ENCODE measurements at regions not wholly inside any gene's neighbourhood (a gene's known extent, or its start where the extent isn't known, plus 50 kb on each side); places are given as distances from the start of the nearest gene placed in this dataset.

DNA sequence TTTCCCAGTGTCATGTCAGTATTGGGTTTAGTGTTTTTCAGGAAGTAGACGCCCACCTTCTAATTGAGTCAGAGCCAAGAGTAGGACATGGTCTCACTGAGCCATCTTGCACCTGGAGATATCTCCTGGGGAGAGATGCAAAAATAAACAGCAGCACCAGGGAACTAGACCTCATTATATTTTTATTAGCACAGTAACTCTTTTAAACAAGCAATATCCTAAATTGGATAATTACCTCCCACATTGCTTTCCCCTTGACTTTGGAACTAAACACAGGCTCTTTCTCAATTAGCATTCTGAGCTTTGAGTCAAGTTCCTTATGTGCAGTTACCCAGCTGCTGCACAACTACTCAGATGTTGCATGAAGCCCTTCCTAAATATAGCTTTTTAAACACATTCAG lies 175.4 kb downstream of the IBTK start:
- Histone ChIP-seq H3K36me3 (ENCODE audit: control insufficient read depth, insufficient read depth, low read length) (no peaks in the 10 kb centered on the region), H3K27ac (ENCODE audit: low read depth, low read length) (no peak overlapping the region), H3K9ac (ENCODE audit: low read length) (no peak overlapping the region), H3K4me3 (ENCODE audit: low read depth, low read length) (no peak overlapping the region), H3K4me1 (ENCODE audit: control insufficient read depth, insufficient read depth, low read length) (no peaks in the 10 kb centered on the region), H3K9me3 (ENCODE audit: control insufficient read depth, insufficient read depth, low read depth, low read length) (no peaks in the 10 kb centered on the region), H3K27me3 (ENCODE audit: control insufficient read depth, insufficient read depth, low read length) (no peaks in the 10 kb centered on the region)

DNA sequence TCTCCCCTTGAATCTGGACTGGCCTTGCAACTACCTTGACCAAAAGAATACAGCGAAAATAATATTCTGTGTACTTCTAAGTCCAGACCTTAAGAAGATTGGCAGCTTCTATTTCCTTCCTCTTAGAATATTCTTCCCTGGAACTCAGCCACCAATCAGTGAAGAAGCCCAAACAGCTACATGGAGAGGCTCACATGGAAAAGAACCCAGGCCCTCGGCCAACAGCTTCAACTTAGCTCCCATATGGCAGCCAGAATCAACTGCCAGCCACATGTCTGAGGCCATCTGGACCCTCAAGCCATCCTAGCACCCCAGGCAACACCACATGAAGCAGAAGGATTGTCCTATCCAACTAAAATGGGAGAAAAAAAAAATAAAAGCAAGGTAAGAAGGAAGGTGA lies 178.8 kb downstream of the IBTK start:
- no peaks in the 10 kb centered on the region for H3K36me3 ChIP-seq (ENCODE audit: control insufficient read depth, insufficient read depth, low read length)
- H3K9ac ChIP-seq (ENCODE audit: low read length): no peak overlapping the region
- H3K4me1 ChIP-seq (ENCODE audit: control insufficient read depth, insufficient read depth, low read length): no peaks in the 10 kb centered on the region
- no peaks in the 10 kb centered on the region for H3K9me3 ChIP-seq (ENCODE audit: control insufficient read depth, insufficient read depth, low read depth, low read length)
- H3K27me3 ChIP-seq (ENCODE audit: control insufficient read depth, insufficient read depth, low read length): no peaks in the 10 kb centered on the region
- no peak overlapping the region for H3K4me3 ChIP-seq (ENCODE audit: low read depth, low read length)
- H3K27ac ChIP-seq (ENCODE audit: low read depth, low read length): no peak overlapping the region

DNA sequence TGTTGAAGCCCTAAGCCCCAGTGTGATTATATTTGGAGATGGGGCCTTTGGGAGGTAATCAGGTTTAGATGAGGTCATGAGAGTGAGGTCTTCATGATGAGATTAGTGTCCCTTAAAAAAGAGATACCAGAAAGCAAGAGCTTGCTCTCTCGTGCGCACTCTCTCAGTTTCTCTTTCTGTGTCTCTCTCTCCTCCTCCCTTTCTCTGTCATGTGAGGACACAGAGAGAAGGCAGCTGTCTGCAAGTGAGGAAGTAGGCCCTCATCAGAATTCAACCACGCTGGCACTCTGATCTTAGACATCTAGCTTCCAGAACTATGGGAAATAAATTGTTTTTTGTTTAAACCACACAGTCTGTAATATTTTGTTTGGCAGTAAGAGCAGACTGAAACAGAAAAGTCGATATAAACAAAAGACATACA lies 180.5 kb downstream of the IBTK start:
- no peak overlapping the region for H3K4me3 ChIP-seq (ENCODE audit: low read depth, low read length)
- H3K9ac ChIP-seq (ENCODE audit: low read length): no peak overlapping the region
- no peak overlapping the region for H3K27ac ChIP-seq (ENCODE audit: low read depth, low read length)
- H3K27me3 ChIP-seq (ENCODE audit: control insufficient read depth, insufficient read depth, low read length): no peaks in the 10 kb centered on the region
- no peaks in the 10 kb centered on the region for H3K4me1 ChIP-seq (ENCODE audit: control insufficient read depth, insufficient read depth, low read length)
- H3K9me3 ChIP-seq (ENCODE audit: control insufficient read depth, insufficient read depth, low read depth, low read length): no peaks in the 10 kb centered on the region
- H3K36me3 ChIP-seq (ENCODE audit: control insufficient read depth, insufficient read depth, low read length): no peaks in the 10 kb centered on the region

DNA sequence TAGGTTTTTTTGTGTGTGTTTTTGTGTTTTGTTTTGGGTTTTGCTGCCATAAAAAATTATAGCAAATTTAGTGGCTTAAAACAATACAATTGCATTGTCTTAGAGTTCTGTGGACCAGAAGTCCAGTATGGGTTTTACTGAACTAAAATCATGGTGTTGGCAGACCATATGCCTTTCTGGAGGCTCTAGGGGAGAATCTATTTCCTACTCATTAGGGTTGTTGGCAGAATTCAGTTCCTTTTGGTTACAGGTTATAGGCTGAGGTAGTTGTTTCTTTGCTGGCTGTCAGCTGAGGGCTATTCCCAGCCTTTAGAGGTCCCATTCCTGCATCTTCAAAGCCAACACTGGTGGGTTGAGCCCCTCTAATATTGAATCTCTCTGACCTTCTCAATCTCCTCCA lies 181.3 kb downstream of the IBTK start:
- no peak overlapping the region for H3K9ac ChIP-seq (ENCODE audit: low read length)
- no peaks in the 10 kb centered on the region for H3K9me3 ChIP-seq (ENCODE audit: control insufficient read depth, insufficient read depth, low read depth, low read length)
- H3K27ac ChIP-seq (ENCODE audit: low read depth, low read length): no peak overlapping the region
- H3K4me1 ChIP-seq (ENCODE audit: control insufficient read depth, insufficient read depth, low read length): no peaks in the 10 kb centered on the region
- no peak overlapping the region for H3K4me3 ChIP-seq (ENCODE audit: low read depth, low read length)
- H3K27me3 ChIP-seq (ENCODE audit: control insufficient read depth, insufficient read depth, low read length): no peaks in the 10 kb centered on the region
- no peaks in the 10 kb centered on the region for H3K36me3 ChIP-seq (ENCODE audit: control insufficient read depth, insufficient read depth, low read length)

DNA sequence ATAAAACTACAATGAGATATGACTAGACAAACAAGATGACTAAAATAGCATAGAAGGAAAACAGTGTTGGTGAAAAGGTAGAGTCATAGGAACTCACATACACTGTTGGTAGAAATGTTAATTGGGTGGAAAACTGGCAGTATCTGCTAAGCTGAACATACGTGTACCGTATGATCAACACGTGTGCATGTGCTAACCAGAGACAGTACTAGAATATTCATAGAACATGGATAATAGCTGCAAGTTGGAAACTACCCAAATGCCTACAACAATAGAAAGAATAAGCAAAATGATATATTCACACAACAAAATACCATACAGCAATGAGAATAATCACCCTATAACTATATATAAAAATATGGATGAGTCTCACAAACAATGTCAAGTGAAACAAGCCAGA lies 184.0 kb downstream of the IBTK start:
- no peaks in the 10 kb centered on the region for H3K27me3 ChIP-seq (ENCODE audit: control insufficient read depth, insufficient read depth, low read length)
- no peak overlapping the region for H3K27ac ChIP-seq (ENCODE audit: low read depth, low read length)
- H3K4me1 ChIP-seq (ENCODE audit: control insufficient read depth, insufficient read depth, low read length): no peaks in the 10 kb centered on the region
- H3K9ac ChIP-seq (ENCODE audit: low read length): no peak overlapping the region
- H3K4me3 ChIP-seq (ENCODE audit: low read depth, low read length): no peak overlapping the region
- H3K9me3 ChIP-seq (ENCODE audit: control insufficient read depth, insufficient read depth, low read depth, low read length): no peaks in the 10 kb centered on the region
- H3K36me3 ChIP-seq (ENCODE audit: control insufficient read depth, insufficient read depth, low read length): no peaks in the 10 kb centered on the region

DNA sequence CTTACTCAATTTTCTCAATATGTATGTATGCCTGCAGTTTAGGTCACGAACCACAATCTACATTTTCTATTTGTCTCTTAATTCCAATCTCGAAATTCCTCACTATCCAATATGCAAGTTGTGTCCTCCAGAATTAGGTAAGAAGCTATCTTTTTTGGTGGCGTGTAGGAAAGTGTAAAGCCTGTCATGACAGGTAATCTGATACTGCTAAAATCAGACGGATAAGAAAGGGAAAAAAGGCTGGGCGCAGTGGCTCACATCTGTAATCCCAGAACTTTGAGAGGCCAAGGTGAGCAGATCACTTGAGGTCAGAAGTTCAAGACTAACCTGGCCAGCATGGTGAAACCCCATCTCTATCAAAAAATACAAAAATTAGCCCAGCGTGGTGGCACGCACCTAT lies 185.3 kb downstream of the IBTK start:
- Histone ChIP-seq H3K9ac (ENCODE audit: low read length) (no peak overlapping the region), H3K27me3 (ENCODE audit: control insufficient read depth, insufficient read depth, low read length) (no peaks in the 10 kb centered on the region), H3K36me3 (ENCODE audit: control insufficient read depth, insufficient read depth, low read length) (no peaks in the 10 kb centered on the region), H3K27ac (ENCODE audit: low read depth, low read length) (no peak overlapping the region), H3K4me3 (ENCODE audit: low read depth, low read length) (no peak overlapping the region), H3K4me1 (ENCODE audit: control insufficient read depth, insufficient read depth, low read length) (no peaks in the 10 kb centered on the region), H3K9me3 (ENCODE audit: control insufficient read depth, insufficient read depth, low read depth, low read length) (no peaks in the 10 kb centered on the region)

DNA sequence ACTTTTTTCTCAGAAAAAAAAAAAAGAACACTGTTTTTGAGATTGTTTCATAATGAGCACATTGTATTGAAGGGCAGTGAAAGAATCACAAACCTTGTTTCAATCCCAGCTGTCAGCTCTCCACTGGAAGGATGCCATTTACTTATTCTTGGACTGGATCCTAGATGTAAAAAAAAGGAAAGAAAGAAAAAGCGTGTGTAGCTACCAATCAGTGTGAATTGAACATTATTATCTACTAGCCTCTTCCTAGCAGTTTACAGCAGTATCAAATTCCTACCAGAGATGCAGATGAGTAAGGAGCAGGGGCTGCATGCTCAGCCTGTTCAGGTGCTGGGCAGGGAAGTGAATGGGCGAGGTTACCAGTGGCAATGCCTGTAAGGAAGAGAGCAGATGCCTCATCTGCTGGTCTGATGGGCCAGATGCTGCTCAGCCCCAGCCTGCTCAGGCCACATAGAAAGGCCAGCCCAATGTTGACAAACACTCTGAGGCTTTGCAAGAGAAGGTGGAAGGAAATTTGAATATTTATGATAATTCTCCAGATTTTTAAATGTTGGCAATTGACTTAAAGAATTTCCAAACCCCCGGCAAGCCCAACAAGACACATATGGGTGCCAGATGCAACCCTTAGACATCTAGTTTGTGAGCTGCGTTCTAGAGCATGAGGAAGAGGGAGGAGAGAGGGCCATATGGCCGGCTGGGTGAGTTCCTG lies 189.5 kb downstream of the IBTK start:
- no peak overlapping the region for H3K9ac ChIP-seq (ENCODE audit: low read length)
- H3K27me3 ChIP-seq (ENCODE audit: control insufficient read depth, insufficient read depth, low read length): no peaks in the 10 kb centered on the region
- H3K9me3 ChIP-seq (ENCODE audit: control insufficient read depth, insufficient read depth, low read depth, low read length): no peaks in the 10 kb centered on the region
- H3K36me3 ChIP-seq (ENCODE audit: control insufficient read depth, insufficient read depth, low read length): no peaks in the 10 kb centered on the region
- H3K27ac ChIP-seq (ENCODE audit: low read depth, low read length): no peak overlapping the region
- H3K4me3 ChIP-seq (ENCODE audit: low read depth, low read length): no peak overlapping the region
- H3K4me1 ChIP-seq (ENCODE audit: control insufficient read depth, insufficient read depth, low read length): no peaks in the 10 kb centered on the region

DNA sequence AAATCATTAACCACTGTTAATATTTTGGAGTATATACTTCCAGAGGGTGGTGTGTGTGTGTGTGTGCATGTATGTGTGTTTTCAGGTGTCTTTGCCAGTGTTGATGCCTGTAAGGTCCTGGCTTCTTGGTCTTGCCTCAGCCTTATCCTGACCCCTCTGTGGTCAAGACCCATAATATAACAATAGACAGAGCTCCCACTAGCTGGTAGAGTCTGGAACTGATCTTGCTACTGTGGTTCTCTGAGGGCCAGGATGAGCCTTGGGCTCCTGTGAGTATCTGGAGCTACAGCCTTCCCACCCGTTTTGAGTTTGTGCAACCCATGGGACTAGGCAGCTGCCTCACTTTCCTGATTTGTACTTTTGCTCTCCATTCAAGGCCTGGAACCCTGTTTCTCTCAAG lies 191.0 kb downstream of the IBTK start:
- H3K27ac ChIP-seq (ENCODE audit: low read depth, low read length): no peak overlapping the region
- H3K4me1 ChIP-seq (ENCODE audit: control insufficient read depth, insufficient read depth, low read length): no peaks in the 10 kb centered on the region
- no peak overlapping the region for H3K4me3 ChIP-seq (ENCODE audit: low read depth, low read length)
- no peak overlapping the region for H3K9ac ChIP-seq (ENCODE audit: low read length)
- H3K9me3 ChIP-seq (ENCODE audit: control insufficient read depth, insufficient read depth, low read depth, low read length): no peaks in the 10 kb centered on the region
- no peaks in the 10 kb centered on the region for H3K36me3 ChIP-seq (ENCODE audit: control insufficient read depth, insufficient read depth, low read length)
- H3K27me3 ChIP-seq (ENCODE audit: control insufficient read depth, insufficient read depth, low read length): no peaks in the 10 kb centered on the region

DNA sequence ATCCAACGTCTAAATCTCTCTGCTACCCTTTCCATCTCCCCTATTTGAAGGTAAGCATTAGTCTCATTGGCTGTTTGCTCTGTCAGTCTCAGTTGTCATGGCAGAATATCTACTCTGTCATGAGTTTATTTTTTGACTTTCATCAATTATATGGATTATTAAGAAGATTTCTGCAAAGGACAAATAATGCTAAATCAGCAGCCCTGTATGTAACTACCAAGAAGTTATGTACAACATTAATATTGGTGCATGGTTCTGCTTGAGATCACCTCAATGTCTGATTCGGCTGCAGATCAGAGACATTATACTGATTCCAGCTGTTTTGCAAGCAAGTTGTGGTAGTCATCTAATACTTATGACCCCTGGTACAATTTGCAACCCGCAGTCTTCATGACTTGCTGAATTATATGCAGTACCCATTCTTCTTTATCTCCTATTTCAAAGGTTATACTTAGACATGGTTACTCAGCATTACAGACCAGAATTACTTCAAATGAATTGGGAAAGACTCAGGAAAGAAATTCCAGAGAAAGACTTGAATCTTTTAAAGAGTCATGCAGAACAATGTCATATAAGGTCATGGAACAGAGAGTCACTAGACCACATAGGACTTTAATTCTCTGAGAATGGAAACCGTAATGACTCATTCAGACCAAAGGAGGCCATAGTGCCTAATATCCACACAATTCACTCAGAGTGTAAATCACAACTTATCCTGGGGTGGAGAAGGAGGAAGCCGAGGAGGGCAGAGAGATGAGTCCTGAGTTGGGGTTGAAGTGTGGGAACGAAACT lies 201.4 kb downstream of the IBTK start:
- Histone ChIP-seq H3K4me1 (ENCODE audit: control insufficient read depth, insufficient read depth, low read length) (no peaks in the 10 kb centered on the region), H3K27ac (ENCODE audit: low read depth, low read length) (no peak overlapping the region), H3K4me3 (ENCODE audit: low read depth, low read length) (no peak overlapping the region), H3K9me3 (ENCODE audit: control insufficient read depth, insufficient read depth, low read depth, low read length) (no peaks in the 10 kb centered on the region), H3K36me3 (ENCODE audit: control insufficient read depth, insufficient read depth, low read length) (no peaks in the 10 kb centered on the region), H3K9ac (ENCODE audit: low read length) (no peak overlapping the region), H3K27me3 (ENCODE audit: control insufficient read depth, insufficient read depth, low read length) (no peaks in the 10 kb centered on the region)

DNA sequence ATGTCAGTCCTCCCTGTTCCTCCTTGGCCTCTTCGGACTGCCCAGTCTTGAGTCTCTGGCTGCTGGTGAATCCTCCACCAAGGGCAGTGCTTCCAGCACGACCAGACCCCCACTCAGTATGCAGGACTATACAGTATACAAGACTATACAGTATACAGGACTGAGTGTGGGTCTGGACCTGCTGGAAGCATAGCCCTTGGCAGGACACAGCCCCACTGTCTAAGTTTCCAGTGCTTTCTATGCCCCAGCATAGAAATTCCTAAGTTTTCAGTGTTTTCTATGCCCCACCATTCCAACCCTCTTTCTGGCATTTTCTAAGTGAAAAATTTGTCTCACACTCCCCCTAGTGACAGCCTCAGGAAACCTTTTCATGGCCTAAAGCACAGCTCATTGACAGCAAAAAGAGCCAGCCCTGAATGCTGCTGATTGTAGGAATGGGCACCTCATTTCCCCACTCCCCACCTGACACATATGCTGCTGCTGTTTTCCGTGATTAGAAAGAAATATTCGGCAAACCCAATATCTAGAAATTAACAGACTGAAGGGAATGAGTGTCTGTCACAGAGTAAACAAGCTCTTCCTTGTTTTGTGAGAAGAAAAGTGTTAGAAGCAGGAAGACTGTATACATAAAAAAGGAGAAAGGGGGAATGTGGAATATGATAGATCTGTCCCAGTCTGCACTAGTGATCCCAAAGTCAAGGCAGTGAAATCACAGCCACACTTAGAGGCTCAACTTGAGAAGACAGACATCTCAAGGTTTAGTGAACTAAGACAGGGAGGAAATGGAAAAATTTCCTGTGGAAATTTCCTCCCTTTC lies 206.9 kb downstream of the IBTK start:
- Histone ChIP-seq H3K9ac (ENCODE audit: low read length) (no peak overlapping the region), H3K4me3 (ENCODE audit: low read depth, low read length) (no peak overlapping the region), H3K36me3 (ENCODE audit: control insufficient read depth, insufficient read depth, low read length) (no peaks in the 10 kb centered on the region), H3K4me1 (ENCODE audit: control insufficient read depth, insufficient read depth, low read length) (0 out of 2 replicates have a peak, but pooled peaks cover 6% of the 10 kb centered on the region), H3K27me3 (ENCODE audit: control insufficient read depth, insufficient read depth, low read length) (no peaks in the 10 kb centered on the region), H3K9me3 (ENCODE audit: control insufficient read depth, insufficient read depth, low read depth, low read length) (no peaks in the 10 kb centered on the region), H3K27ac (ENCODE audit: low read depth, low read length) (no peak overlapping the region)

DNA sequence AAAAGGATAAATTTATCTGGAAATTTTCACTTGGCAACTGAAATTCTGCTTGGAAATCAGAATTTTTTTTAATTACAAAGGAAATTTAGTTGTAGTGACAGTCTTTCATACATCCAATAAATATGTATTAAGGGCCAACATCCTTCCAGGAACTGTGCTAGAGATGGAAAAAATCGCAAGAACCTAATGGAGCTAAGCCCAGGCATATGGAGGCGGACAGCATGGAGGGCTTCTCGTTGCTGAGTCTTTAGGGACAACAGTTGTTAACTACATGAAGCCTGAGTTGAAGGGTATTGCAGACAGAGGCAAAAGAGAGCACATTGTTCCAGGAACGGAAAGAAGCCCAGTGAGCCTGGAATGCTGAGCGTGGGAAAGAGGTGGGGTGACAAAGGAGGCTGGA lies 208.9 kb downstream of the IBTK start:
- no peak overlapping the region for H3K4me3 ChIP-seq (ENCODE audit: low read depth, low read length)
- H3K36me3 ChIP-seq (ENCODE audit: control insufficient read depth, insufficient read depth, low read length): no peaks in the 10 kb centered on the region
- no peaks in the 10 kb centered on the region for H3K27me3 ChIP-seq (ENCODE audit: control insufficient read depth, insufficient read depth, low read length)
- H3K9me3 ChIP-seq (ENCODE audit: control insufficient read depth, insufficient read depth, low read depth, low read length): no peaks in the 10 kb centered on the region
- no peak overlapping the region for H3K27ac ChIP-seq (ENCODE audit: low read depth, low read length)
- no peak overlapping the region for H3K9ac ChIP-seq (ENCODE audit: low read length)
- H3K4me1 ChIP-seq (ENCODE audit: control insufficient read depth, insufficient read depth, low read length): 0 out of 2 replicates have a peak, but pooled peaks cover 6% of the 10 kb centered on the region
